Daoy (cell line): ENCODE measurements at regions not wholly inside any gene's neighbourhood (a gene's known extent, or its start where the extent isn't known, plus 50 kb on each side); places are given as distances from the start of the nearest gene placed in this dataset.

ENCODE experiments used
- DNase-seq: peaks from one replicate; pipeline ENCODE4 v3.0.0-alpha.2; 2015; ENCODE audit warnings: low read depth

DNA sequence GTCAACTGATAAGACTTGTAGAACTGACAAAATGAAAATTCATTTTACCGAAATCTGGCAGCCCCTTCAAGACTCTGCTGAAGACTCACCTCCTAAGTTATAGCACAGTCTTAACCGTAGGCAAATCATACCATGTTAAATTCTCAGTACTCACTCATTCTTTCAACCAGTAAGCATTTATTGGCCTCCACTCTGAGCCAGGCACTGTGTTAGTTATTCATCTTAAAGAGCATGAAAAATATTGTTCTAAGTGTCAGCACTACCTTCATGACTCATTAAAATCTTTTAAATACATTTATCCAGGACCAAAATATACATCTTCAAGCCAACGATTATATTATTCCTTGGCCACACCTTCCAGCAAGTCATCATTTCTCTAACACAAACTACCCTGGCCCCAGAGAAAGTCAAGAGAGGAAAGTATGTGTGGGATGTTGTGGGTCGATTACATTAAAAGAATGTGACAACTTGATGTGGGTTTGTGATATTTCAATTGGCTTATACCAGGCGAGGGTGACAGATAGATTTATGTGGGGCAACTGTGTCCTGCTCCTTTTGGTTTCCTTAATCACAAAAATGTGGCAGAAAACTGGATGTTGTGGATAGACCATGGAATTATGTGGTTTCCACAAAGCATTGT lies 55.0 kb downstream of the TMEM30B start:
- no peak for DNase-seq

DNA sequence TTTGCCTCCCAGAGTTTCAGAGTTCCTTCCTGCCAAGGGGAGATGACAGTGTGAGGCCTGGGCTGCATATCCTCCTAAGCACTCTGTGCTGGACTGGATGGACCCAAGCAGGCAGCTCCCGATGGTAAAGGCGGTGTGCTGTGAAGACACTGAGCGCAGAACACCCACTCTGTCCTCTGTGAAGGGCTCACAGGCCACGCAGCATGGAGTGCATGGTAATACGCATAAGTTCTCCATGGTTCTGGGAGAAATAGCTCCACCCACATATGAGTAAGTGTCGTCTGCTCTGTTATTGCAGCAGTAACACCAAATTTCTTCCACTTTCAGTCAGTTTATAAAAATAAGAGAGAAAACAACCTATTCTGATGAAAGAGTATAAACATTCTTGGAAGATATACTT lies 55.8 kb downstream of the TMEM30B start:
- no peak for DNase-seq

GRCh38 chr14:61223552-61223951 lies 57.6 kb downstream of the TMEM30B start:
- no peak for DNase-seq

- no peak for DNase-seq
Observed at GRCh38 chr14:61222388-61222787, 58.8 kb downstream of the TMEM30B start.

DNA sequence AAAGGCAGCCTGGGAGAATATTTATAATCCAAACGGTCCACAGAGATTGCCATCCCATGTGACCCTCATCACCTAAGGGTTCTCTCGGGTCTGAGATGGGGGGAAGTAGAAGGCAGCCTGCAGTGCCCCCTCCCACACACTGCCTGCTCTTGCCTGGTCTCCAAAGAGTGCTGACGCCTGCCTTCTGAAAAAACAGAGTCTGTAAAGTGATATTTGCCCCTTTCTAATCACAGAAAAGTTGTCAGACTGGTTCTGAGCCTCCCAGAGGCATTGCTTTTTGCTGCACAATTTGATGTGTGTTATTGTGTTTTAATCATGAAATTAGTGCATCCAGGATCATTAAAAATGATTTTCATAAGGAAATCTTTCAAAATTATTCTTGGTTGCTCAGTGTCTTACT lies 59.2 kb downstream of the TMEM30B start:
- no peak for DNase-seq

GRCh38 chr14:61219673-61220072 lies 61.5 kb downstream of the TMEM30B start:
- no peak for DNase-seq

DNA sequence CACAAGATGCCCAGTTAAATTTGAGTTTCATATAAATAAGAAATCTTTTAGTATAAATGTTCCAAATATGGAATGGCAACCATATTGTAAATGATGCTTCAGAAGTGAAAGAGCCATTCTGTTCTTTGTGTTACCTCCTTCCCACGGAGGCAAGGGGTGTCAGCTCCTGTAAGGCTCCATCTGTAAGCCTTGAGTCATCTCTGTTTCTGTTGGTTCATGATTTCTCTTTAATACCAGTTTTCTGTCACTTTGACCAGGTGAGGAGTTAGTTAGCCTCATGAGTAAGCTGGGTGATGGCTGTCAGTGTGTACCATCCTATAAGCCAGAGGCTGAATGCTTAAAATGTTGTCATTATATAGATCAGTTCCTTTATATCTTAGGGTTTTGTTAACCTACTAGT lies 61.9 kb downstream of the TMEM30B start:
- DNase-seq: no peak

GRCh38 chr14:61218767-61219166 lies 62.4 kb downstream of the TMEM30B start:
- no peak for DNase-seq

DNA sequence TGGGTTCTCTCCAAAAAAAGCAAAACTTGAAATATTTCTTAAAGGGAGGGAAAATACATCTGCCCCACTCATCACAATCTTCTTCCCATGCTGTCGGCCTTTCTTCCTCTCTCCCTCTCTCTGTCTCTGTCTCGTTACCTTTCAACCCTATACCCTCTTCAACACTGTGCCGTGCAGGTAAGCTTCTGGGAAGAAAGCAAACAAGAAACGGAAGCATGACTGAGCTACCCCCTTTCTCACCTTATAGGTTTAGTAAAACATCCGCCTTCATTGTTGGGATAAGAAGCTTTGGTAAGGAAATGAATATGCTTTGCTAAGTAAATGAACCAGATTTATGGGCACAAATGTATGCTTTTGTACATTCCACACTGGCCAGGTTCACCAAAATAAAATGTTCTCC lies 63.0 kb downstream of the TMEM30B start:
- DNase-seq: no peak

- no peak for DNase-seq
Observed at GRCh38 chr14:61217516-61217915, 63.6 kb downstream of the TMEM30B start.

GRCh38 chr14:61215222-61216020 lies 65.7 kb downstream of the TMEM30B start:
- no peak for DNase-seq

DNA sequence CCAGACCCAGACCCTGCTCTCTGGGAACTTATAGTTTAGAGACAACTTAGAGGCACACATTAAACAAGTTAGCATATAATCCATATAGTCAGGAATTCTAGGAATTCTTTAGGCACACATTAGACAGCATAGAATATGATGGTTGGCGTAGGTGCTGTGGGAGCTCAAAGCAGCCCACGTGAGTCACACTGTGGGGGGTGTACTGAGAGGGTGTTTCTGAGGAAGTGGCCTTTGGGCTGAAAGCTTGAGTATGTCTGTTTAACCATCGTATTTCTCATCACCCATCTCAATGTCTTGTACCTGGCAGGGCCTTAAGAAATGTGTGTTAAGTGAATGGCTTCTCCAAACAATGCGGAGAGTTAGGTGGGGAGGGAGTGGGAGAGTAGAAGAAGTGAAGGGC lies 67.2 kb downstream of the TMEM30B start:
- DNase-seq: no peak

DNA sequence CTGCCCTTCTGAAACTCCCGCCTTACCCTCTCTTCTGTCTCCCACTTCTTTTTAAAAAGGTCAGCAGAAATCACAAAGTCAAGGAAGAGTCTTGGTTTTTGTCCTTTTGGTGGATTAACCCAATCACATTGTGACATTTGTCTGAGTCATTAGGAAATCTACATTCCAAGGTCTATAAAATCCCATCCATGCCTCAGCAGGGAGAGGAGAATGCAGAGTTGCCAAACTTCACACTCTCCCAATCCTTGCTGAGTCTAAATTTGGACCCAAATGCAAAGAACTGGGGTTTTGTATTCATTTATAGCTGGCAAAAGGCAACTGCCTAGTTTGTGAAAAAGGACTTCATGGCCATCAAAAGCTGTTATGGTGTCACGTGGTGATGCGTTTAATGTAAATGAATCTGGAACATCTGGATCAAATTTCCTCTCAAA lies 67.9 kb downstream of the TMEM30B start:
- no peak for DNase-seq

DNA sequence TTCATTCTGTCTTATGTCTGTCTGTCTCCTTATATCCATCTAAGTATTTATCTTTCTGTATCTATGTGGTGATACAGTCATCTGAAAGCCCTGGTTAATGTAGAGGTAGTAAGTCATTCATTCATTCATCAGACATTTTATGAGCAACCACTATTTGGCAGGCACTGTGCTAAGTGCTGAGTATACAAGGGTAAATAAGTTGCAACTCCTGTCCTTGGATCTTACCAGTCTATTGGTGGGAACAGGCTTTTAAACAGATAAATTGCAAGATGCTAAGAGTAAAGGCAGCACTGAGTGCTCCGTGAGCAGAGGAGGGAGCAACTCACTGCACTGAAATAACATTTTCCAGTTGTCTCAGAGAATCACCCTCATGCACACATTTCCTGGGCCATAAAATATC lies 68.6 kb downstream of the TMEM30B start:
- DNase-seq: no peak

- no peak for DNase-seq
Observed at GRCh38 chr14:61211476-61212255, 69.5 kb downstream of the TMEM30B start.

GRCh38 chr14:61203081-61203753 lies 77.9 kb downstream of the TMEM30B start:
- no peak for DNase-seq

DNA sequence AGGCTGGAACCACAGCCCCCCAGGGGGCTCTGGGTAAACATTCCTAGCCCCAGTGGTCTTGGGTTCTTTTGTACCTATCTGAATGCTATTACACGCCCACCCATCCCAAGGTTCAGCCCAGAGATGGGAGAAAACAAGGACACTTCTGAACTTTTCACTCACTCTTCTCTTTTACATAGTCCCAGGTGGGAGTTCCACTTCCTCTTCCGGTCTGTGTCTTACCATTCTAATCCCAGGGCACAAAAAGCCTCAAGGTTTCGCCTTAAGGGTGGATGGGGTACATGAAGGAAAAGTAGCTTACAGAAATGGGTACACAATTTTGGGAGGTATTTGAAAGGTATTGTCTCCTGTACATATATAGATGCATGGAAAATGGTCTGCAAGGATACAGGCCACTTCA lies 79.0 kb downstream of the TMEM30B start:
- no peak for DNase-seq

DNA sequence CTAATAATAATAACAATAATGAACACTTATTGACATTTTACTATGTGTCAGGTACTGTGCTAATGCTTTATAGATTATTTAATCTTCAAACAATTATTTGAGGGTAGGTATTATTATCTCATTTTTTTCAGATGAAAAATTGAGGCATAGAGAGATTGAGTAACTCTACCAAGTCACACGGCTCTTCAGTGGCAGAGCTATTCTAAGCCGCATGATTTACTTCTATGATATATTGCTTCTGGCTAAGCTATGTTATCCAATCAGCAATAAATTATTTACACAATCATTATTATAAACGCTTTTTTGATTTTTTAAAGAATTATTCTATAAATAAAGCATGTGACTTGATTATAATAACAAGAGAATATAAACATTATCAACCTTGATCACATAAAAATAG lies 80.0 kb downstream of the TMEM30B start:
- no peak for DNase-seq

GRCh38 chr14:61197416-61197815 lies 83.7 kb downstream of the TMEM30B start:
- DNase-seq: no peak

GRCh38 chr14:61196792-61197191 lies 84.3 kb downstream of the TMEM30B start:
- DNase-seq: no peak

- no peak for DNase-seq
Observed at GRCh38 chr14:61196034-61196433, 85.1 kb downstream of the TMEM30B start.

- DNase-seq: no peak
Observed at GRCh38 chr14:61193476-61193875, 87.7 kb downstream of the TMEM30B start.
